Memory B cell (primary cell): ENCODE measurements at regions not wholly inside any gene's neighbourhood (a gene's known extent, or its start where the extent isn't known, plus 50 kb on each side); places are given as distances from the start of the nearest gene placed in this dataset.

Source experiments
- ATAC-seq: fragments of 150-1000 bp; cut with Tn5 transposase; 2 replicates; pipeline ENCODE4 v1.10.0; 2021; ENCODE audit warnings: low read depth, mild to moderate bottlenecking, moderate library complexity
- DNase-seq, 2 donors: peaks; one replicate each; pipeline ENCODE4 v3.0.0; 2022; ENCODE audit warnings: low spot score in 2 of 2
- H3K27ac Mint-ChIP-seq: one replicate; pipeline ENCODE4 v1.8.0; 2022; ENCODE audit warnings: mild to moderate bottlenecking, moderate library complexity, mixed read lengths
- H3K27me3 Mint-ChIP-seq: one replicate; pipeline ENCODE4 v1.8.0; 2022; ENCODE audit warnings: mixed read lengths
- H3K36me3 Mint-ChIP-seq: one replicate; pipeline ENCODE4 v1.8.0; 2022; ENCODE audit warnings: mild to moderate bottlenecking, mixed read lengths
- H3K4me1 Mint-ChIP-seq: one replicate; pipeline ENCODE4 v1.8.0; 2022; ENCODE audit warnings: mixed read lengths
- H3K4me3 Mint-ChIP-seq: one replicate; pipeline ENCODE4 v1.8.0; 2022; ENCODE audit warnings: mild to moderate bottlenecking, moderate library complexity, mixed read lengths
- H3K9me3 Mint-ChIP-seq: one replicate; pipeline ENCODE4 v1.8.0; 2022; ENCODE audit warnings: mixed read lengths

- Mint-ChIP-seq H3K4me3 (no peak overlapping the region), H3K36me3 (no peaks in the 10 kb centered on the region), H3K27me3 (peaks cover 7% of the 10 kb centered on the region), H3K4me1 (peaks cover 4% of the 10 kb centered on the region), H3K9me3 (no peaks in the 10 kb centered on the region), H3K27ac (no peak overlapping the region)
- ATAC-seq: no peak
- no peak for DNase-seq
Observed at GRCh38 chrX:39905946-39906345, 191.8 kb downstream of the BCOR start.

GRCh38 chrX:39907964-39908661 lies 189.6 kb downstream of the BCOR start:
- Mint-ChIP-seq H3K36me3 (no peaks in the 10 kb centered on the region), H3K4me1 (peaks cover 4% of the 10 kb centered on the region), H3K4me3 (no peak overlapping the region), H3K27me3 (peaks cover 7% of the 10 kb centered on the region), H3K9me3 (no peaks in the 10 kb centered on the region), H3K27ac (no peak overlapping the region)
- DNase-seq (no peak), ATAC-seq (no peak)

- H3K27ac Mint-ChIP-seq: no peak overlapping the region
Observed at GRCh38 chrX:39909996-39910395, 187.8 kb downstream of the BCOR start.

GRCh38 chrX:39910651-39911050 lies 187.1 kb downstream of the BCOR start:
- Mint-ChIP-seq H3K27me3 (peaks cover 6% of the 10 kb centered on the region), H3K4me1 (peaks cover 4% of the 10 kb centered on the region), H3K9me3 (no peaks in the 10 kb centered on the region), H3K27ac (no peak overlapping the region), H3K4me3 (no peak overlapping the region), H3K36me3 (no peaks in the 10 kb centered on the region)
- no peak for DNase-seq
- ATAC-seq: no peak

More at GRCh38 chrX:39909996-39910395, 187.8 kb downstream of the BCOR start:
- no peak for DNase-seq
- H3K9me3 Mint-ChIP-seq: no peaks in the 10 kb centered on the region
- ATAC-seq: no peak
- H3K4me3 Mint-ChIP-seq: no peak overlapping the region
- no peaks in the 10 kb centered on the region for H3K36me3 Mint-ChIP-seq
- peaks cover 4% of the 10 kb centered on the region for H3K4me1 Mint-ChIP-seq
- peaks cover 6% of the 10 kb centered on the region for H3K27me3 Mint-ChIP-seq

GRCh38 chrX:39911278-39911897 lies 186.4 kb downstream of the BCOR start:
- no peak overlapping the region for H3K4me3 Mint-ChIP-seq
- ATAC-seq (no peak), DNase-seq (no peak)
- H3K9me3 Mint-ChIP-seq: no peaks in the 10 kb centered on the region
- H3K4me1 Mint-ChIP-seq: peaks cover 4% of the 10 kb centered on the region
- H3K27ac Mint-ChIP-seq: no peak overlapping the region
- no peaks in the 10 kb centered on the region for H3K36me3 Mint-ChIP-seq
- peaks cover 6% of the 10 kb centered on the region for H3K27me3 Mint-ChIP-seq

GRCh38 chrX:39912126-39912525 lies 185.6 kb downstream of the BCOR start:
- Mint-ChIP-seq H3K36me3 (no peaks in the 10 kb centered on the region), H3K4me1 (peaks cover 4% of the 10 kb centered on the region), H3K4me3 (no peak overlapping the region), H3K9me3 (no peaks in the 10 kb centered on the region), H3K27ac (no peak overlapping the region), H3K27me3 (peaks cover 6% of the 10 kb centered on the region)
- no peak for ATAC-seq
- DNase-seq: no peak

- Mint-ChIP-seq H3K36me3 (no peaks in the 10 kb centered on the region), H3K27ac (no peak overlapping the region), H3K4me3 (no peak overlapping the region), H3K27me3 (no peaks in the 10 kb centered on the region), H3K9me3 (no peaks in the 10 kb centered on the region), H3K4me1 (no peaks in the 10 kb centered on the region)
- DNase-seq (no peak), ATAC-seq (no peak)
Observed at GRCh38 chrX:39915081-39915480, 182.7 kb downstream of the BCOR start.

GRCh38 chrX:39915596-39915995 lies 182.2 kb downstream of the BCOR start:
- Mint-ChIP-seq H3K27ac (no peak overlapping the region), H3K4me3 (no peak overlapping the region), H3K9me3 (no peaks in the 10 kb centered on the region), H3K4me1 (no peaks in the 10 kb centered on the region), H3K27me3 (no peaks in the 10 kb centered on the region), H3K36me3 (no peaks in the 10 kb centered on the region)
- no peak for ATAC-seq
- no peak for DNase-seq

- Mint-ChIP-seq H3K4me1 (no peaks in the 10 kb centered on the region), H3K4me3 (no peak overlapping the region), H3K27ac (no peak overlapping the region), H3K9me3 (no peaks in the 10 kb centered on the region), H3K36me3 (no peaks in the 10 kb centered on the region), H3K27me3 (no peaks in the 10 kb centered on the region)
- DNase-seq (no peak), ATAC-seq (no peak)
Observed at GRCh38 chrX:39921838-39922237, 175.9 kb downstream of the BCOR start.

- Mint-ChIP-seq H3K4me1 (no peaks in the 10 kb centered on the region), H3K27ac (no peak overlapping the region), H3K36me3 (no peaks in the 10 kb centered on the region), H3K27me3 (no peaks in the 10 kb centered on the region), H3K9me3 (no peaks in the 10 kb centered on the region), H3K4me3 (no peak overlapping the region)
- DNase-seq (no peak), ATAC-seq (no peak)
Observed at GRCh38 chrX:39922488-39922887, 175.3 kb downstream of the BCOR start.

GRCh38 chrX:39922926-39923325 lies 174.8 kb downstream of the BCOR start:
- Mint-ChIP-seq H3K4me3 (no peak overlapping the region), H3K27me3 (no peaks in the 10 kb centered on the region), H3K4me1 (no peaks in the 10 kb centered on the region), H3K36me3 (no peaks in the 10 kb centered on the region), H3K9me3 (no peaks in the 10 kb centered on the region), H3K27ac (no peak overlapping the region)
- DNase-seq (no peak), ATAC-seq (no peak)

GRCh38 chrX:39927380-39927779 lies 170.4 kb downstream of the BCOR start:
- H3K4me1 Mint-ChIP-seq: no peaks in the 10 kb centered on the region
- no peak overlapping the region for H3K4me3 Mint-ChIP-seq
- H3K27ac Mint-ChIP-seq: no peak overlapping the region
- H3K27me3 Mint-ChIP-seq: no peaks in the 10 kb centered on the region
- DNase-seq: no peak
- no peaks in the 10 kb centered on the region for H3K36me3 Mint-ChIP-seq
- H3K9me3 Mint-ChIP-seq: no peaks in the 10 kb centered on the region
- no peak for ATAC-seq

- Mint-ChIP-seq H3K4me1 (no peaks in the 10 kb centered on the region), H3K27me3 (no peaks in the 10 kb centered on the region), H3K36me3 (no peaks in the 10 kb centered on the region), H3K27ac (no peak overlapping the region), H3K4me3 (no peak overlapping the region), H3K9me3 (no peaks in the 10 kb centered on the region)
- ATAC-seq: no peak
- no peak for DNase-seq
Observed at GRCh38 chrX:39928704-39929378, 168.9 kb downstream of the BCOR start.

GRCh38 chrX:39929379-39930025 lies 168.3 kb downstream of the BCOR start:
- DNase-seq (no peak), ATAC-seq (no peak)
- Mint-ChIP-seq H3K27me3 (no peaks in the 10 kb centered on the region), H3K27ac (no peak overlapping the region), H3K36me3 (no peaks in the 10 kb centered on the region), H3K9me3 (no peaks in the 10 kb centered on the region), H3K4me3 (no peak overlapping the region), H3K4me1 (no peaks in the 10 kb centered on the region)
